HFF-Myc (cell line): ENCODE measurements at regions not wholly inside any gene's neighbourhood (a gene's known extent, or its start where the extent isn't known, plus 50 kb on each side); places are given as distances from the start of the nearest gene placed in this dataset.

Experiments
- DNase-seq: peaks from one replicate; pipeline ENCODE4 v3.0.0-alpha.2; 2011; ENCODE audit warnings: low read depth; ENCODE audit errors: extremely low read depth
- H3K4me3 ChIP-seq: replicated peaks from 2 replicates; pipeline ENCODE4 v1.5.1; 2011; ENCODE audit warnings: low read depth, mild to moderate bottlenecking, control low read depth, low read length
- CTCF ChIP-seq: IDR thresholded peaks from 2 replicates; pipeline ENCODE4 v1.5.1; 2012; ENCODE audit warnings: mild to moderate bottlenecking, low read depth, low read length, control low read depth; ENCODE audit errors: missing control alignments

DNA sequence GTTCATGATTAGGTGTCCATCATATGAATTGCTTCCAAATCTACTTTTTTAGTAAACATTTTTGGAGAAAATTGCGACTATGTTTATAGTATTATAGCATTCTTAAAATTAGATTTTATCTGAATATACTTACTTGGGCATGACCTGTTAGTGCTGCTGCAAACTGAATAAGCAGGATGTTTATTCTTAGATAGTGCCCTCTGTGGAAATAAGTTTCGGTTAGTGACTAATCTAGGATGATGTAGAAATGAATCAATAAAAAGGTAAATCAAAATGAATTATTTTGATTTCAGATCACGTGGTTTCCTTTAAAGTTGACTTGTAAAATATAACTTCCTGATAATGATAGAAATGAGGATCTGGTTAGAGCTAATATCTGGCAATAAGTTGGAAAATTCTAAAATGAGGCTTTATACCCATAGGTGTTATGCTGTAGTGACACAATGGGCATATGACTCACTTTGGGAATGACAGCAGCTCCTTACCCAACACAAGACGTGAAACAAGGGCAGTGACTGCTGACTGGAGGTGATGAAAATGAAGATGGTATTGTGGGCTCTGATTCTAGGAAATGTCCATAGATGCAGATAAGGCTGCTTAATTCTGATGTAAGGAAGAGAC is 165.8 kb upstream of the TCF4 start:
- H3K4me3 ChIP-seq: no peak overlapping the region
- no peak for DNase-seq

GRCh38 chr18:55751476-55751875 is 163.5 kb upstream of the TCF4 start:
- DNase-seq: no peak
- no peak overlapping the region for H3K4me3 ChIP-seq
- no peak for TF ChIP-seq CTCF

More for the DNA sequence above, 165.8 kb upstream of the TCF4 start:
- TF ChIP-seq CTCF: no peak

DNA sequence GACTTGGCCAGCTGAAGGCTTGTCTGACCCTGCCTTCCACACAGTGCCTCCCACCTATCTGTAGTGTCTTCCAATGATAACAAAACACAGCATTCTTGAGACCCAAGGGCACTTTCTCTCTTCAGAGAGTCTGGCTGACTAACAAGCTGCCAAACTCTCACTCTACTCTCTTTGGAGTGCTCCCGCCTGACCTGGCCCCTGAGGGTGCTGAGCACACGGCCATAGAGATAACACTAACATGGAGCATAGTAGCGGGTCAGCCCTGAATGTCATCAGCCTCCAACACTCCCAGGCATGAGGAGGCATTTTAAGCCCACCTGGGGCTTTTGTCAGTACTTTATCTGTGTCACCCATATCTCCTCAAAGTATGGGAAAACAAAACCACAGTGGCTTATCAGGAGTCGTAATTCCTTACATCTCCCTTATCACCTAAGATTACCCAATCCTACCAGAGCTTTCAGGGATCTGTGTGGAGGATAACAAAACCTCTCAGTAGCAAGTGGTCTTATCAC is 160.3 kb upstream of the TCF4 start:
- no peak for TF ChIP-seq CTCF
- H3K4me3 ChIP-seq: no peak overlapping the region
- no peak for DNase-seq

- TF ChIP-seq CTCF: no peak
- H3K4me3 ChIP-seq: no peak overlapping the region
- no peak for DNase-seq
These were observed 156.2 kb upstream of the TCF4 start for GRCh38 chr18:55744206-55744605.

DNA sequence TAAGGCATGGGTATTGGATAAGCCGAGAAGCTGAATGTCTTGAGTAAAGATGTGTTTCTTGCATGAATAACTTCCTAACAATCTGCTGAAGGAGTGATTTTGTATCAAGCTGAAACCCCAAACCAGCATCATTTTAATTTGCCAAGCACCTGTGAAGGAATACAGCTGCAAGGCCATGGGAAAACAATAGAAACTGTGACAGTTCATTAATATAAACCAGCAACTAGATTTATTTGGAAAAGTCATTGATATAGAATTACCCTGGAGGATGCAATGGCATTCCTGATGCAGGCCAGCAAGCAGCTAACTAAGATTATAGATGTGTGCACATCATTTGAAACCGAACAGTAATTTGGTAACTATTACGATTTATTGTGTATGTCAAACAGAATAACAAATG is 155.7 kb upstream of the TCF4 start:
- DNase-seq: no peak
- no peak overlapping the region for H3K4me3 ChIP-seq
- no peak for TF ChIP-seq CTCF

DNA sequence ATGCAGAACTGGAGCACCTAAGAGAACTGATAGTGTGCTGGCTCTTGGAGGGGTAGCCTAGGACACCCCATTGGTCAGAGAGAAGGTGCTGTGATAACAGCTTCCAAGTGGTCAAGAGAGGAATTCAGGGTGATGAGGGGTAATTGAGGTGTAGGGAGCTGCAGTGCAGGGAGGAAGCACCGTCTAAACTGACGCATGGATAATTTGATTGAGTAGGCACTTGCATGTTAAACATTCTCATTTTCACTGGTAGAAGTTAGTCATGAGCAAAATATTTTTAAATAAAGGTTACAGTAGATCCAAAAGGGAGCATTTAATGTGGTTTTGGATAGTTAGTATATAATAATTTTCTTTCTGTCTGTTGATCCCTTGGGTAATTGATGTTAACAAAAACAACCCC is 155.1 kb upstream of the TCF4 start:
- H3K4me3 ChIP-seq: no peak overlapping the region
- no peak for DNase-seq
- no peak for TF ChIP-seq CTCF

DNA sequence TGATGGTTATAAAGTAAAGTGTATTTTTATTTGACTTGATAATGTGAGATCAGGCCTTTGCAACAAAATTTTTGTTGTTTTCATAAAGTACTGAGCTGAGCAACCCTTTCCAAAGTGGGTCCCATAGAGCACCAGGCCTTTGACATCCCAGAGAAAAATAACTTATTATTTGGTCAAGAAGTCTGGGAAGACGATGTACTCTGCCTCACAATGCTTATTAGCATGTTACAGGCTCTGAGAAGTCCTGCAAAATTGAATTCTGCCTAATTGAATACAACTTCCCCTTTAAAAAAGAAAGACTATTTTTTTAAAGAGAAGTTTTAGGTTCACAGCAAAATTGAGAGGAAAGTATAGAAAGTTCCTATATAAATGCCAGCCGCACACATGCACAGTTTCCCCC is 151.5 kb upstream of the TCF4 start:
- no peak for DNase-seq
- no peak for TF ChIP-seq CTCF
- no peak overlapping the region for H3K4me3 ChIP-seq
